ENCODE measurements at regions not wholly inside any gene's neighbourhood (a gene's known extent, or its start where the extent isn't known, plus 50 kb on each side); places are given as distances from the start of the nearest gene placed in this dataset.

DNA sequence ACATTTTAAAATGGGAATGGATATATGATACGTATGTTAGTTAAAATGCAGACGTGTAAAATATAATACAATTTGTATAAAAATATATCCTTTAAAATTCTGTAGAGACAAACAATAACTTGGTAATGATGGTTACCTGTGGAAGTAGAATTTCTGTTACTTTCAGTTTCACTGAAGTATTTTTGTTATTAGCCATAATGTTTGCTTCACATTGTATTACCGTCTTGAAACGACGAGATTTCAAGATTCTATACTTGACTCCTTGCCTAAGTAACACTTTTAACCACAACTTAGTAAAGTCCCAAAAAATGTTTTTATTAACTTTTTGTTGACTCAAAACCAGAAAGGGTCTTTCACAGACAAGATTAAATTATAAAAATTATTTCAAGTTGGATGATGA, 488.3 kb upstream of the VRK2 start:
- TF ChIP-seq CTCF (IDR thresholded peaks at IDR 0.05; ENCODE audit: low read depth, low read length) (no peak), MYC (IDR thresholded peaks at IDR 0.05; ENCODE audit: low read depth, low read length) (no peak)

Measured in NB4 (cell line).